ENCODE measurements at regions not wholly inside any gene's neighbourhood (a gene's known extent, or its start where the extent isn't known, plus 50 kb on each side); places are given as distances from the start of the nearest gene placed in this dataset.

DNA sequence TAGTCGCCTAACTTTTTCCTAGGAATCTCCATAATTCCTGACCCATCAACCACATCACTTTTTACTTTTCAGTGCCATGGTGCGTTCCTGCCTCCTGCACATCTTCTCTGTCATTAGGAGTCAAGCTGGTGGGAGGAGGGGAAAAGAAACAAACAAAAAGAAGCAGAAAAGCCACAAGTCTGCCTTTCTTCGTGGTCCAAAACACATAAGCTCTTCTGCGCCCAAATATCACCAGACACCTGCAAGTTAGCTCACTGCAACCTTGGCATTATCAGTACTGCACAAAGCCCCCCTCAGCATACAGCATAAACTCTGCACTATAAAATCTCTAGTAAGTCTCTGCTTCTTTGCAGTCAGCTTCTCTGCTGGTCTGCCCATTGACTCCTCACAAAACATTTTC, 295.3 kb downstream of the HS3ST3B1 start:
- Histone ChIP-seq H3K79me2 (ENCODE audit: low read length) (no peaks in the 10 kb centered on the region), H4K20me1 (ENCODE audit: insufficient read depth, low read length) (no peaks in the 10 kb centered on the region), H3K9me3 (replicated peaks; ENCODE audit: insufficient read depth, low read length) (no peaks in the 10 kb centered on the region), H3K9ac (ENCODE audit: low read length) (no peak overlapping the region), H3K27ac (ENCODE audit: low read length) (no peak overlapping the region), H3K9me2 (replicated peaks; ENCODE audit: insufficient read depth, low read length) (no peaks in the 10 kb centered on the region), H3K4me1 (ENCODE audit: low read length) (no peaks in the 10 kb centered on the region), H3K27me3 (replicated peaks; ENCODE audit: insufficient read depth, low read length) (no peaks in the 10 kb centered on the region), H3K4me2 (ENCODE audit: low read depth, low read length) (no peak overlapping the region), H3F3A (ENCODE audit: insufficient read depth, low read length) (no peaks in the 10 kb centered on the region), H3K4me3 (ENCODE audit: low read length) (no peak overlapping the region), H3K36me3 (replicated peaks; ENCODE audit: insufficient read depth, low read length) (no peaks in the 10 kb centered on the region), H2AFZ (ENCODE audit: low read length) (no peak overlapping the region)
- TF ChIP-seq, protein P1, sequence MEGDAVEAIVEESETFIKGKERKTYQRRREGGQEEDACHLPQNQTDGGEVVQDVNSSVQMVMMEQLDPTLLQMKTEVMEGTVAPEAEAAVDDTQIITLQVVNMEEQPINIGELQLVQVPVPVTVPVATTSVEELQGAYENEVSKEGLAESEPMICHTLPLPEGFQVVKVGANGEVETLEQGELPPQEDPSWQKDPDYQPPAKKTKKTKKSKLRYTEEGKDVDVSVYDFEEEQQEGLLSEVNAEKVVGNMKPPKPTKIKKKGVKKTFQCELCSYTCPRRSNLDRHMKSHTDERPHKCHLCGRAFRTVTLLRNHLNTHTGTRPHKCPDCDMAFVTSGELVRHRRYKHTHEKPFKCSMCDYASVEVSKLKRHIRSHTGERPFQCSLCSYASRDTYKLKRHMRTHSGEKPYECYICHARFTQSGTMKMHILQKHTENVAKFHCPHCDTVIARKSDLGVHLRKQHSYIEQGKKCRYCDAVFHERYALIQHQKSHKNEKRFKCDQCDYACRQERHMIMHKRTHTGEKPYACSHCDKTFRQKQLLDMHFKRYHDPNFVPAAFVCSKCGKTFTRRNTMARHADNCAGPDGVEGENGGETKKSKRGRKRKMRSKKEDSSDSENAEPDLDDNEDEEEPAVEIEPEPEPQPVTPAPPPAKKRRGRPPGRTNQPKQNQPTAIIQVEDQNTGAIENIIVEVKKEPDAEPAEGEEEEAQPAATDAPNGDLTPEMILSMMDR (IDR thresholded peaks at IDR 0.05; ENCODE audit: low read length): no peak
- TF ChIP-seq EZH2phosphoT487 (IDR thresholded peaks at IDR 0.05; ENCODE audit: low read length): no peak
- TF ChIP-seq EZH2 (optimal IDR thresholded peaks at IDR 0.05; ENCODE audit: low read depth, low read length): no peak
- DNase-seq: no peak

DNA sequence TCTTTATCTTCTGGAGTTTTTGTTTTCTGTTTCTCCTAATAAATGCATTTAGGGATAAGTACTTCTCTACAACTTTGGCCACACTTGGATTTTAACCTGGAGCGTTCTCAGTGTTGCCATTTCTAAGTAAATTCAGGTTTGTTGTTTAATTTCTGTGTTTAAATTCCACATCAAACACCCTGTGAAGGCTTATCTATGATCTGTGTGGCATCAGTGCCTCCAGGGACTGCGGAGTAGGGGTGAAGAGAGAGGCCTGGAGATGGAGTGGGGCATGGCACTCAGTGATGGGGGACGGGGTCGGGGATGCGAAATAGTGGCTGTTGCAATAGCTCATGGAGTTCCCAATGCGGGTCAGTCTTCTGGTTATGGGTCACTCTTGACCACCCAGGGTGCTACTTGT, 294.8 kb downstream of the HS3ST3B1 start:
- TF ChIP-seq EZH2 (optimal IDR thresholded peaks at IDR 0.05; ENCODE audit: low read depth, low read length): no peak
- TF ChIP-seq EZH2phosphoT487 (IDR thresholded peaks at IDR 0.05; ENCODE audit: low read length): no peak
- TF ChIP-seq, protein P1 (IDR thresholded peaks at IDR 0.05; ENCODE audit: low read length): no peak
- Histone ChIP-seq H3K4me1 (ENCODE audit: low read length) (no peaks in the 10 kb centered on the region), H3K27me3 (replicated peaks; ENCODE audit: insufficient read depth, low read length) (no peaks in the 10 kb centered on the region), H3K4me3 (ENCODE audit: low read length) (no peak overlapping the region), H3K4me2 (ENCODE audit: low read depth, low read length) (no peak overlapping the region), H3K36me3 (replicated peaks; ENCODE audit: insufficient read depth, low read length) (no peaks in the 10 kb centered on the region), H3K79me2 (ENCODE audit: low read length) (no peaks in the 10 kb centered on the region), H2AFZ (ENCODE audit: low read length) (no peak overlapping the region), H3K9me2 (replicated peaks; ENCODE audit: insufficient read depth, low read length) (no peaks in the 10 kb centered on the region), H3F3A (ENCODE audit: insufficient read depth, low read length) (no peaks in the 10 kb centered on the region), H3K9ac (ENCODE audit: low read length) (no peak overlapping the region), H3K9me3 (replicated peaks; ENCODE audit: insufficient read depth, low read length) (no peaks in the 10 kb centered on the region), H3K27ac (ENCODE audit: low read length) (no peak overlapping the region), H4K20me1 (ENCODE audit: insufficient read depth, low read length) (no peaks in the 10 kb centered on the region)
- DNase-seq: no peak

DNA sequence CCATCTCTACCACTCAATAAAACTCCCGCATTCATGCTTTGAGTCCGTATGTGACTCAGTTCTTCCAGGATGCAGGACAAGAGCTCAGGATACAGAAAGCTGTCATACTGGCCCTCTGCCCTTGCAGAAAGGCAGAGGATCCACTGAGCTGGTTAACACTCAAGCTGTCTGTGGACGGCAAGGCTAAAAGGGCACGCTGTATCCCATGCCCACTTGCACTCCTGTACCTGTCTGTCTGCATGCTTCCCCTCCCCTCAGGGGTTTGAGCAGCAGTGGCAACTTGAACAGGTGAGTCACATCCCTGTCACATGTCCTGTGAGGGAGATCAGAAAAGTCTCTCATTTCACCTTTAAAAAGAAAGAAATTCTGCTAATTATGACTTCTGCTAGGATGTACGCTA, 293.8 kb downstream of the HS3ST3B1 start:
- Histone ChIP-seq H3K27me3 (replicated peaks; ENCODE audit: insufficient read depth, low read length) (no peaks in the 10 kb centered on the region), H3K9ac (ENCODE audit: low read length) (no peak overlapping the region), H3K79me2 (ENCODE audit: low read length) (no peaks in the 10 kb centered on the region), H3K4me1 (ENCODE audit: low read length) (no peaks in the 10 kb centered on the region), H3K36me3 (replicated peaks; ENCODE audit: insufficient read depth, low read length) (no peaks in the 10 kb centered on the region), H3K9me3 (replicated peaks; ENCODE audit: insufficient read depth, low read length) (no peaks in the 10 kb centered on the region), H3K4me2 (ENCODE audit: low read depth, low read length) (no peak overlapping the region), H2AFZ (ENCODE audit: low read length) (no peak overlapping the region), H3K4me3 (ENCODE audit: low read length) (no peak overlapping the region), H3K27ac (ENCODE audit: low read length) (no peak overlapping the region), H4K20me1 (ENCODE audit: insufficient read depth, low read length) (no peaks in the 10 kb centered on the region), H3K9me2 (replicated peaks; ENCODE audit: insufficient read depth, low read length) (no peaks in the 10 kb centered on the region), H3F3A (ENCODE audit: insufficient read depth, low read length) (no peaks in the 10 kb centered on the region)
- TF ChIP-seq EZH2phosphoT487 (IDR thresholded peaks at IDR 0.05; ENCODE audit: low read length) (no peak), EZH2 (optimal IDR thresholded peaks at IDR 0.05; ENCODE audit: low read depth, low read length) (no peak)
- TF ChIP-seq, protein P1 (IDR thresholded peaks at IDR 0.05; ENCODE audit: low read length): no peak
- DNase-seq: no peak
